ENCODE measurements at regions not wholly inside any gene's neighbourhood (a gene's known extent, or its start where the extent isn't known, plus 50 kb on each side); places are given as distances from the start of the nearest gene placed in this dataset.

DNA sequence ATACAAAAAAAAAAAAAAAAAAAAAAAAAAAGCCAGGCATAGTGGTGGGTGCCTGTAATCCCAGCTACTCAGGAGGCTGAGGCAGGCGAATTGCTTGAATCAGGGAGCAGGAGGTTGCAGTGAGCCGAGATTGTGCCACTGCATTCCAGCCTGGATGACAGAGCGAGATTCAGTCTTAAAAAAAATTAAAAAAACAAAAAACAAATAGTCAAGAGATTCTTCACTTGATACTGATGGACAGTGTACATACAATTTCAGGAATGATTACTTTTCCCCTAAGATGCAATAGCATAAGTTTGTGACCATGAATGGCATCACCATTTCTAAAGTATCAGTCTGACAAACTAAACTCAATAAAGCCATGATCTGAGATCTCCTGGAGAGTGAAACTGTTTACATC lies 60.8 kb upstream of the IVNS1ABP start:
- no peak for ATAC-seq
- Histone ChIP-seq H3K9me3 (no peaks in the 10 kb centered on the region), H3K27ac (peak overlapping the region in 1 of 12 donors; percentile 91), H3K27me3 (no peaks in the 10 kb centered on the region), H3K4me3 (no peak overlapping the region), H3K4me1 (peaks cover 0 to 39% (median 0%) of the 10 kb centered on the region in 12 donors), H3K36me3 (no peaks in the 10 kb centered on the region)
- no peak for DNase-seq
- 88 to 96% (median 92%) methylated on average over 3 of the region's 3 CpGs for WGBS, 4 donors
- TF ChIP-seq POLR2A (IDR thresholded peaks at IDR 0.05) (no peak), CTCF (IDR thresholded peaks at IDR 0.05) (no peak)
- intact Hi-C loops (cut with DNase I) = no loop called here

DNA sequence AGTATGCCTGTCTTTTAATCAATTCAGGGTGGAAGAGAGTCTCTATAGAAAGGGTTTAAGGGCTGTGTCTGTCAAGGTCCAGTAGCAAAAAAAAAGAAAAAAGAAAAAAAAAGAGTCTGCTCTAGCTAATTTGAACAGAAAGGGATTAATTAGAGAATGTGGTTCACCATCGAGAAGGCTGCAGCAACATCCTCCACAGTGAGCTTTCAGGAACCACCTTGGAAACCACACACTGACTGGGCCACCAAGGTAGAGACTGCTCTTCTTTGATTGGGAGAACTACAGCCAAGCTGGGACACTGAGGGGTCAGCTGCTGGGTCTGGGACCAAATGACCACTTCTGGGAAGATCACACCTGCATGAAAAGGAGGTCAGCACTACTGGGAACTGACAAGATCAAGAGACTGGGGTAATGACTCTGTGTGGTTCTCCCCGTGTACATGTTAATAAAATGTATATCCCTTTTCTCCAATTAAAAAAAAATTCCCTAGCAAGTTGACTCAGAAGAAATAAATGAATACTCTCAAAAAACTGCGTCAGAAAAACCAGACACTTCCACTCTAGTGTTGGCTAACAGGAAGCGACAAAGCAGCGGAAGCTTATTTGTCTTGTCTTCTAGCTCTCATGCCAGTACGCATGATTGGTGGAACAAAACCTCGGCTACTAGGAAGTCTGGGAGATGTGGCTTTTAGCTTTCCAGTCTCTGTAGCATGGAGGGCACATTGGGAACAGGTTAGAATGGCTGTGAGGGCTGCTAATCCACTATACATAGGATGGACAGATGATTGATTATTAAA lies 60.0 kb upstream of the IVNS1ABP start:
- H3K4me3 ChIP-seq = no peak overlapping the region
- ATAC-seq = peak in 3 of 4 donors; percentile 42 to 73 (median 56)
- 79 to 85% (median 83%) methylated on average over 7 of the region's 7 CpGs for WGBS, 4 donors
- intact Hi-C loops (cut with DNase I) = no loop called here
- H3K36me3 ChIP-seq = no peaks in the 10 kb centered on the region
- H3K9me3 ChIP-seq = no peaks in the 10 kb centered on the region
- H3K4me1 ChIP-seq = peaks cover 0 to 39% (median 0%) of the 10 kb centered on the region in 12 donors
- peak in 2 of 5 donors; percentile 25 to 26 for DNase-seq
- H3K27me3 ChIP-seq = no peaks in the 10 kb centered on the region
- peak overlapping the region in 2 of 12 donors; percentile 48 to 91 for H3K27ac ChIP-seq
- TF ChIP-seq POLR2A (IDR thresholded peaks at IDR 0.05) = no peak
- TF ChIP-seq CTCF (IDR thresholded peaks at IDR 0.05) = no peak

DNA sequence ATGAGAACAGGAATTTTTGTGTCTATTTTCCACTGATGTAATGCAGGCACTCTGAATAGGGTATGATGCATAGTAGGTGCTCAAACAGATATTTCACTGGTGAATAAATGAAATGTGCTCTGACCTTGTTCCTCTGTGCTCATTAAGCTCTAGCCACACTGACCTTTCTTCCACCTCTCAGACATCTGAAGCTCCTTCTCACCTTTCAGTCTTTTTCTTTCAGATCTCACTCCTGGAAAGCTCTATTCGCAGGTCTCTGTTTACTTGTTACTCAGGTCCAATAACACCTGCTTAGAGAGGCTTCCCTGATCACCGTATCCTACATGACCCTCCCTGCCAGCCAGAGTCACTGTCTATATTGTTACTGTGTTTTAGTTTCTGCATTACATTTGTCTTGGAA lies 59.2 kb upstream of the IVNS1ABP start:
- no peak for ATAC-seq
- H3K36me3 ChIP-seq = no peaks in the 10 kb centered on the region
- WGBS, 4 donors = 85 to 95% (median 90%) methylated on average over 2 of the region's 2 CpGs
- peak overlapping the region in 1 of 12 donors; percentile 15 for H3K4me3 ChIP-seq
- H3K9me3 ChIP-seq = no peaks in the 10 kb centered on the region
- intact Hi-C loops (cut with DNase I) = no loop called here
- no peak for TF ChIP-seq CTCF (IDR thresholded peaks at IDR 0.05)
- no peak for TF ChIP-seq POLR2A (IDR thresholded peaks at IDR 0.05)
- no peak for DNase-seq
- H3K27ac ChIP-seq = peak overlapping the region in 2 of 12 donors; percentile 34 to 91
- no peaks in the 10 kb centered on the region for H3K27me3 ChIP-seq
- peaks cover 0 to 39% (median 0%) of the 10 kb centered on the region in 12 donors for H3K4me1 ChIP-seq

DNA sequence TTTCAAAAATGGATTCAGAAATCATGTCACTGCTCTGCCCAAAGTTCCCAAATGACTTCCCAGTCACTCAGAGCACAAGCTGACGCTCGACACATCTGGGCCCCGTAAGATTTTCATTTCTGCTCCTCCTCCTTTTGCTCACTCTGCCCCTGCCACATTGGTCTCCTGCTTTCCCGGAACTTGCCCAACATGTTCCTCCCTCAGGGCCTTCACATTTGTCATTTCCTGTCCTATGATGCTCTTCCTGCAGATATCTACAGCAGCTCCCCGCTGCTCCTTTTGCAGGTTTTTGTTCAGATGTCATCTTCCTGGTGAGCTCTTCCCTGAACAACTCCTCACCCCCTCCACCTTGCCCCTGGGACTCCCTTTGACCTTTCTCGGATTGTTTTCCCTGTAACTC lies 58.5 kb upstream of the IVNS1ABP start:
- DNase-seq (peak in 3 of 5 donors; percentile 20 to 42 (median 31)), ATAC-seq (peak in 3 of 4 donors; percentile 51 to 87 (median 85))
- 60 to 70% (median 66%) methylated on average over 6 of the region's 6 CpGs for WGBS, 4 donors

More for the DNA sequence above, 58.5 kb upstream of the IVNS1ABP start:
- no peaks in the 10 kb centered on the region for H3K36me3 ChIP-seq
- H3K27ac ChIP-seq = peak overlapping the region in 3 of 12 donors; percentile 13 to 91 (median 34)
- peak overlapping the region in 1 of 12 donors; percentile 15 for H3K4me3 ChIP-seq
- intact Hi-C loops (cut with DNase I) = no loop called here
- no peaks in the 10 kb centered on the region for H3K9me3 ChIP-seq
- no peaks in the 10 kb centered on the region for H3K27me3 ChIP-seq
- no peak for TF ChIP-seq POLR2A (IDR thresholded peaks at IDR 0.05)
- H3K4me1 ChIP-seq = peaks cover 0 to 39% (median 0%) of the 10 kb centered on the region in 12 donors
